NCI-H1105 treated with DMSO at 0.1 percent for 48 hours (cell line): ENCODE measurements at regions not wholly inside any gene's neighbourhood (a gene's known extent, or its start where the extent isn't known, plus 50 kb on each side); places are given as distances from the start of the nearest gene placed in this dataset.

Source experiments
- DNase-seq: peaks from one replicate; lab custom pipeline; 2025; lab: John Stamatoyannopoulos, UW

DNA sequence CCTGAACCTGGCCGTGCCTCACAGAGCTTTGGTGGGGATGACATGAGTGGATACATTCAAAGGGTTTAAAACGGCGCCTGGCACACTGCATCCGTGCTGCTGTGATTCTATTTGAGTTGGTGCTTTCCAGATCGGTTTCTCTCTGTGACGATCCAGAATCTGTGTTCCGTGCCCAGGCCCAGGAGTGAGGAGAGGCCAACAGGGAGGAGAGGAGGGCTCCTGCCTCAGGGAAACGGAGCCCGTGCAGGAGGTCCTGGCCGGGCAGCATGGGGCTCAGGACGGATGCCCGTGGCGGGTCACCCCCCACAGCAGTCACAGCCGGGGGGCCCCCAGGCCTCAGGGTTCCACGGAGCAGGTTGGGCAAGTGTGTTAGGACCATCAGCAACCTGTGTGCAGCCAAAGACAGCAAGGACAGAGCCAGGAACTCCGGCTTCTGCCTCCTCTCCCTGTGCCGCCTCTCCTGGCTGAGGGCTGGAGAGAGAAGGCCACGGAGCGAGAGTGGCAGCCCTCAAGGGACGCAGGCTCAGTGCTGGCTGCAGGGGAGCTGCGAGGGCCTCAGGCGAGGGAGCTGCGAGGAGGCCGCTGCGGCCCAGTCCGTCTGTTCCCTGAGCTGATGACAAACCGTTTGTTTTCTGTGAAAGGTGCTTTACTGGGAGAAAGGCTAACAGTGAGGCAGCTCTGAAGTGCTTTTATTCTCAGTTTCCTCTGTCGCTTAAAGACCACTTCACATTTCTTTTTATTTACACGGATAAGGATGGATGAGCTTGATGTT, 99.3 kb downstream of the METRNL start:
- DNase-seq = peak; percentile 77

DNA sequence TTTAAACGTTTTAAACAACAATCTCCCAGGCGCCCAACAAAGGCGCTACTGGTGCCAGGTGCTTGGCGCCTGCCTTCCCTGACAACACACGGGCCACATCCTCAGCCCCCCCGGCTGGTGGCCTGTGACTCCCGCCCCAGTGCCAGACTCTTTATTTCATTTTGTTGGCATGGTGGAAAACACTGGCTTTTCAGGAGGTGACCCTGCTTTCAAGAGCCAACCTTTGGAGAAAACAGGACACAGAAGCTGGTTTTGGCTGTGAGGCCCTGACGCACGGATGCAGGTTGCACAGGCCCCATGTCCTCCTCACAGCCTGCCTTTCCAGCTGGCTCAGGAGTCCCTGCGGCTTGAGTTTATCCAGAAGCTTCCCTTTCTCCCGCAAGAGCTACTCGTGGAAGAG, 100.0 kb downstream of the METRNL start:
- DNase-seq = no peak

DNA sequence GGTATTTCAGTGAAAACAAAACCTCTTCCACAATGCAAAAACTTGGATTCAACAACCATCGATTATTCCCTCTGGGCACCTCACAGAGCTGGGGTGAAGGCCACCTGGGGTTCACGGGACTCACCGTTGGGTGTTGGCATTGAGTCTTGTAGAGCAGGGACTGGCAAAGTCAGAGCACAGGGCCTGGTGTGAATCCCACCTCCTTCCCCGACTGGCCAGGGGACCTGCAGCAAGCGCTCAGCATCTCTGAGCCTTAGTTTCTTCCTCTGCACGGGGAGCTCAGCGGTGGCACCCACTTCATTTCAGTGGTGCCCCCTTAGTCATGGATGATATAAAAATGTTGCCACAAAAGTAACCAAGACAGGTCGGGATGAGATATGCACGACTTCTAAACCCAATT, 100.4 kb downstream of the METRNL start:
- DNase-seq = no peak

DNA sequence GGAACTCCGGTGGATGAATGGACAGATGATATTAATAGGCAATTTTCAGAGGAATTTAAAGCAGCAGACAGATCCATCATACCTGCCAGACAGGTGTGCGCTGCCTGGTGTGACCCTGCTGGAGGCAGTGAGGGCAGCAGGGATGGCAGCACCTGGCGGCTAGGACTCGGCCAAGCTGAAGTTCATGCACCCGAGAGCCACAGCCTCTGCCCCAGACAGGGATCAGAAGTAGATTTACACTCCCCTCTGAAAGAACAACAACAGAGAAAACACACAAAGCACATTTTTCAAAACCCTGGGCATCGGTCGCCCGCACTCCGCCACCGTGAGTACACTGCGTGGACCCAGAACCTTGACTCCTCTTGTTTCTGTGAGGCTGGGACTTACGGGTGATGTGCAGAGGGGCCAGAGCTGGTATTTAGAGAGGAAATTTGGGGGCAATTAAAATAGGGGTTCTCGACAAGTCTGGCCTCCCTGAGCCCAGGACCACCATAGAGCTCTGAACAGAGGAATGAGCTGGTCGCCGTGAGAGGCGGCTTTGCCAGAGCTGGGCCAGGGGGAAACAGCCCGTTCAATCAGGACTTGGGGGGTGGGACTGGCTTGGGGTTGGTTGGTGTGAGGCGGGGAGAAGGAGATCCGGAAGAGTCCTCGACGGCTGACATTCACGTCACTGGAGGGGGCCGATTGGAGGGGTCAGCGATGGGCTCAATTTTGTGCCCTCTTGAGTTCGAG, 101.0 kb downstream of the METRNL start:
- no peak for DNase-seq

DNA sequence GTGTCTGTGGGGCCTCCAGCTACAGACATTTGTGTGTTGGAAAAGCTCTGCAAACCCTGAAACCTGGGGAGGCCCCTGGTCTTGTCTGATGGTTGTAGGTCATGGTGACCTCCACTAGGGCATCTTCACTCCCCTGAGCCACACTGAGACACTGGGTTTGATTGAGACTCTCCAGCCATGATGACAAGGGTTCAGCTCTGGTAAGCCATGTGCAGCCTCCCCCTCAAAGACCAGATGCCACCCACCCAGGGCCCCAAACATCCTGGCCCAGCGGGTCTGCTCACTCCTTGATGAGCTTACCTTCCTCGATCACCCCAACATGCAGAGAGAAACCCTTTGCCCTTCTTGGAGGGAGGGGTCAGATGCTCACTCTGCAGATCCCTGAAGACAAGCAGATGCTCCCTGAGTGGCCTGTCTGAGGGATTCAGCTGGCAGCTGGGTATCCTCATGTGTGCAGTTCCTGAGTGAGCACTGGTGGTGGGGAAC, 101.6 kb downstream of the METRNL start:
- no peak for DNase-seq

DNA sequence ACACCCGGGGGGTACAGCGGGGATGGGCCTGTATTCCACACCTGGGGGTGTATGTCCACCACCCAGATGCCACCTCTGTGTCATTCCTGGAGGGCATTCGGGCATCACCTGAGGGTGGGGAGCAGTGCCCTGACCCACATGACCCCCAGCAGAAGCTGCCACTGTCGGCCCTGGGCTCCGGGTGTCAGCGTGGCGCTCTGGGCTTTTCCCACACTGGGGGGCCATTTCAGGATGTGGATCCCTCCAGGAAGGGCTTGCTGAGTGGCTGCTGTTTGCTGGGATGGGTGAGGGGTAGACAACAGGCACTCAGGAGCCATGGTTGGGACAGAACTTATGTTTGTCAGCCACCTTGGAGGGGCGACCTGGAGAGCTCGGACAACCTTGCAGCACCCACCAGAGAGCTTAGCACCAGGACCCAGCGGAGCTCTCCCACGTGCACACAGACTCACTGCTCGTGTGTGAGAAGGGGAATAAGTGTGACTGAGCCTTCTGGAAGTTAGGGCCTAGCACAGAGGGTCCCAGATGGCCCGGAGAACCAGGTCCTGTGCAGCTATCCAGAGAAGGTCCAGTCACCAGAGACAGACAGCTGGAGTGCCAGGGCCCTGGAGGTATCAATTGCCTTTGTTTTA, 102.7 kb downstream of the METRNL start:
- DNase-seq = no peak

DNA sequence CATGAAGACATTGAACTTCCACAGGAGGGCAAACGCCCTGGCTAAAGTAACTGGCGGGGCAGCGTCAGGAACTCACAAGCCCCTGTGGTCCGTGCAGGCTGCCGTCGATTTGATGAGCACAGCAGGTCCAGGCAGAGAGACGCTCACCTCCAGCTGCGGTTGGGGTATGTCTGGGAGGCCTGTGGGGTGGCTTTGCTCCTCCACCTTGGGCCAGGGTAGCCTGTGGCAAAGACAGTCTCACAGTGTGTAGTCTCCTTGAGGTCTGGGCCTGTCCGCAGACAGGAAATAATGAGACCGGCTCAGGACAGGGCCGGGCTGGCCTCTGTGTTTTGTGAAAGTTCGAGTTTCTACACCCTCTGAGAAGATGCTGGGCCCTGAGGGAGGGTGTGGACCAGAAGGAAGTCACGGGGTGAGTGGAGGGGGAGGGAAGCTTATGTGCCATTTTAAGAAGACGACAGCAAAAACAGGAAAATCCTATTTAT, 103.3 kb downstream of the METRNL start:
- DNase-seq = no peak

DNA sequence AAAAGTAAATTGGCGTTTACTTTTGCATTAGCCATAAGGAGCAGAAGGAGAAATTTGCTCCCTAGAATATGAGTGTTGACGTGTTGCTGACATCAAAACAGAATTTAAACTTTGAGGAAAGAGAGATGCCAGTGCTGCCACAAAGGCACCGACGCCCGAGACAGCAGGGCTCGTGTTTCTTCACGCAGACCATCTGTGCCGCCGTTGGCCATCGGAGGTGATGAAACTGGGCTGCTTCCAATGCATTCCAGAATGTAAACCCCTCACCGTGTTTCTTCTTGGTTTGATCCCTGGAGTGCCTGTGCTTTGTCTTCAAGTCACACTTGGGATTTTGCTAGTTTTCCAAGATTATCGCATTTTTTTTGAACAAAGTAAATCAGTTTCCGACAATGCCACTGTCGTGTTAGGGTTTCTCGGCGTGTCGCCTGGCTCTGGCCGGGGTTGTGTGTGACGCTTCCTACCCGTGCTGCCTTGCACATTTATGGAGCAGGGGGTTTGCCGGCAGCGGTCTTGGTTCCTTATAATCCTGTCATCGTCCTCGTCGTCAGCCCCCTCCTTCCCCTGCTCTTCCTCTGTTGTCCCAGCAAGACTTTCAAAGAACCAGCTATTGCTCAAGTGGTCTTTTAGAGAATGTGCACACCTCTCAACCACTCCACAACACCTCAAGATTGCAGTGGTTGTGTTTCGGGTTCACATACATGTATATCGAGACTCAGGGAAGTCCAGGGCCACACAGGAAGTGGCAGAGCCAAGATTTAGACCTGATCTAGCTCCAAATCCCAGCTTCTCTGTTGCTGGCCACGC, 103.9 kb downstream of the METRNL start:
- no peak for DNase-seq

DNA sequence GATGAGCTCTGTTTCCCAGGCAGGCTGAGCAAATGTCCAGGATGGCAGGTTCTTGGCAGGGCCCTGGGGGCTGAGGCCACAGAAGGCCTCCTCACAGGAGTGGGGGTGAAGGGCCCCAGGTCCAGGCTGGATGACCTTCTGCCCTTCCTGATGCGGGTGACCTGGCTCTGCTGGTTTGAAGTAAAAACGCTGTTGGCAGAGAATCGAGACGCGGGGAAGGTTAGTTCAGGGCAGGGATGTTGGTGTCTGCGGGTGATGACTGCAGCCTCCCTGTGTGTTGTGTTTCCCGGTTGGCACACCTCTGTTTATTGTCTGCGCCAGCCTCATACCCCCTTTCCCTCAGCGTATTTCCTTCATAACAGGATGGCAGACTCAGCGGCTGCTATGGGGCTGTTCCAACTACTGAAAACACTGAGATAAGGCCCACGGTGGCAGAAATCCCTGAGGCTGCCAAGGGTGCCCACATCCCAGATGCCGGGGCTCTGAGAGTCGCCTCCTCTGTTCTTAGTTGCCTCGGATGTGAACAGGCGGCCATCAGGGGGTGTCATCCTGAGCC, 104.6 kb downstream of the METRNL start:
- DNase-seq = no peak

DNA sequence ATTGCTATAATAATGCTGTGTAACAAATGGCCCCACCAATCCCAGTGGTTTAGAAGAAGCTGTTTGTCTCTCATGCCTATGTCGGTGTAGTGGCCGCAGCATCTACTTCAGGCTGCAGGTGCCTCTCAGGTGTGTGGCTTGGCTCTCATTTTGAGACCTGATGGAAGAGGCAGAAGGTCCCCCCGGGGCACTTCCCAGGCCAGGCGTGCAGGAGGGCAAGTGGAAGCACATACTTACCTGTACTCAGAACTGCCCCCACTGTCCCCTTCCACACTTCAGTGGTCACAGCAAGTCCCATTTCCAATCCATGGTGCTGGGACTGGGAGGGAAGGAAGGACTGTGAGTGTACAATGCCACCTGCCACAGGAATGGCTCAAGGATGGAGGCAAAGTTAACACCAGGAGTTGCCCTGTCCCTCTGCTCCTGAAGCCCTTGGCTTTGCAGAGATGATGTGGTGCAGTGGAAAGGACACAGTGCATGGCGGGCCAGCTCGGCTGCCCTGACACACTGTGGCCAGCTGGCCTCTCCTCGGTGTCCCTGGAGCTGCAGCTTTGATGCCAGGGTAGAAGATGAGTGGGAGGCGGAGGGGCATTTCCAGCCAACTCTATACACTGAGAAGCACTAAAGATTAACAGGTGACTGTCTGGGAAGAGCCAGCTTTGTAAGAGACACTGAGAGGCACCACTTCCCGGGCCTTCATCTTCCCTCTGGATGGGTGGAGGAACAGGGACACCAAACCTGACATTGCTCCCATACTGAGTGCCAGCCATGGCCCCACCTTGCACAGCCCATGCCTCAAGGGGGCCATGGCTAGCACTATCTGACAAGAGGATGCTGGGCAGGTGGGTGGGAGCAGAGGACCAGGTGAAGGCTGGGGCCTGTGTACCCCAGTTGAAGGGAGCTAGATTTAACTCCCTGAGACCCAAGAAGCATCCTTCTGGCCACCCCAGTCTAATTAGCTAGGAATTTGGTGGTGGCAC, 105.9 kb downstream of the METRNL start:
- DNase-seq = no peak

DNA sequence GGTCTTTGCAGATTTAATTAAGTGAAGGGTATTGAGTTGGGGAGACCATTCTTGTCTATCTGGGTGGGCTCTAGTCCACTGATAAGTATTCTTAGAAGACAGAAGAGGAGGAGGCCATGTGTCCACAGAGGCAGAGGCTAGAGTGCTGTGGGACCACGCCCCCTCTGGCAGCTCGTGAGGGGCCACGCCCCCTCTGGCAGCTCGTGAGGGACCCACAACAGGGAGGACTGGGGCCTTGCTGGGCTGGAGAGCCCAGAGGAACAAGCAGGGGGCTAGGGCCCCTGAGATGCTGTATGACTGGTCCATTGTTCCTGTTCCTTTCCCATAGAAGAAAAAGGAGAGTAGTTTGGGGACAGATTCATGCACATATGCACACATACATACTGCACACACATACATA, 106.8 kb downstream of the METRNL start:
- no peak for DNase-seq

DNA sequence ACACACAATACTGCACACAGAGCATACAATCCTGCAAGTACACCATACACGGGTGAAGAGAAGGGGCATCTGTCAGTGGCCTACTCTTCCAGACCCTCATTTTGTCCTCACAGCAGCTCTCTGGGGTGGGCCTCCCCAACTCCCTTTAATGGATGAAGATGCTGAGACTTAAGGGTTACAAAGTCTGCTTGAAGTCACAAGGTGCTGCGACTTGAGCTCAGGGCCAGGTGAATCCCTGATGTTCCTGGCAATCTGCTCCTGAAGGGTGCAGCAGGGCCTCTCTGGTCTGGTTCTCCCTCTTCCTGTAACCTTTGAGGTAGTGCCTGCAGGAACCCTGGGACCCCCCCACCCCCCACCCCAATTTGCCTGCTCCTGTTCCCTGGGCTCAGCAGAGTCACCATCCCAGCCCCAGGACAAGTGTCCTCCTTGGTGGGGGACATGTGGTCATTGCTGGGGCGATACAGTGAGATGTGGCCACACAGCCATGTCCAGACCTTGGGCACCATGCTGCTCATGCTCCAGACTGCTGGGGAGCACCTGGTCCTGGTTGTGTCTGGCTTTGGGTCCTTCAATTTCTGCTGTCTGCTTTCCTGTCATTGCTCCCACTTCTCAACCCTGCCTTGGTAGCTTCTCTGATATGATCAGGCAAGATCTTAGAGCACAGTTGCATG, 107.5 kb downstream of the METRNL start:
- DNase-seq = no peak

DNA sequence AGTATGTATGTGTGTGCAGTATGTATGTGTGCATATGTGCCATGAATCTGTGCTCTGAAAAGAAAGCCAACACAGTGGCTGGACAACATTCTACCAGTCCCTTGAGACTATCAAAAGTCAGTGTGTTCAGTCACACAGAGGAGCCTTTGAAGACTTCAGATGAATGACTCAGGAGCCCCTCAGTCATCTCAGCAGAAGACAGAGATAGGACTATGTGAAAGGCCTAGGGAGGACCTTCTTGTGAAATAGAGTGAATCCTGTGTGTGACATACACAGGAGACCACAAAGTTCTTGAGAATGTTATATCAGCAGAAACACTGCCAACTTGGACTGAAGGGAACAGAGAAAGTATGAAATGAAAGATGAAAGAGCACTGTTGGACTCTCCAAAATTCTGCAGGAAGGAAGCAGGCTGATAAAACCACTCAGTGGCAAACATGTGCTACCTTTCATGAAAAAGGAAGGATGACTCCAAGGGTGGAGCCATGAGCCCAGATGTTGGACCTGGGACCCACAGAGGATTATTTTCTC, 108.4 kb downstream of the METRNL start:
- no peak for DNase-seq

DNA sequence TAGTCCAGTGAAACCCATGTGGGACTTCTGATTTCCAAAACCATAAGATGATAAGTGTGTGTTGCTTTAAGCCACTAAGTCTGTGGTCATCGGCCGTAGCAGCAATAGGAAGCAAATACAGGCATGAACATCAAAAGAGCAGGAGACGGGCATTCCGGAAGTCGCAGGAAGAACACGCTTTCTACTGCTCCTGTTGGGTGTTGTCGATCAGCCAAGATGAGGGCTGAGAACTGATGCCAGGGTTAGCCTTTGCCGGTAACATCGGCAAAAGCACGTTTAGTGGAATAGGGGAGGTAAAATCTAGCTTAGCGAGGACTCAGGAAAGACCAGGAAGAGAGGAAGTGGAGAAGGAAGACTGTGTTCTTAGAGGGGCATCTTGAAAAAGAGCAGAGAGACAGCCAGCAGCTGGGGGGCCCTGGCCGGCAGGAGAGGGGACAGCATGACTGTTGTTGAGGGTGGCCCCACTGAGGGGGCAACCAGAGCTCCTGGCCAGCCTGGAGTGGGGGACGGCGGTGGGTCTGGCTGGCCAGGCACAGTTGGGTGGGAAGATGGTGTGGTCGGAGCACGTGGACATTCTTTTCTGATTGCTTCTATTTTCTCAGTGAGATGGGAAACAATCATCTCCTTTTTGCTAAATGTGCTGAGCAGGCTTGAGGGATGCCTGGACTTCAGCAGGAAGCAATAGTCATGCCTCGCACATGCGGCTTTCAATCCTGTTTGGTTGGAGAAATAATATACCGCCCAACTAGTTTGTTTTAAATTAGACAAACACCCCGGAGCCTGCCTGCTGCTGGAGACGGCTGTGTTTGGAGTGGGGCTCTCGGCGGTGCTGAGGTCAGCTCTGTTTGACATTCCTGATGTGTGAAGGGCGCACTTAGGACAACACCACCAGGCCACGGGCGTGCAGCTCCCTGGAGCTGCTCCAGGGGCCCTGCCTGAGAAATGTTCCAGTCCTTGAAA, 109.9 kb downstream of the METRNL start:
- DNase-seq = no peak

DNA sequence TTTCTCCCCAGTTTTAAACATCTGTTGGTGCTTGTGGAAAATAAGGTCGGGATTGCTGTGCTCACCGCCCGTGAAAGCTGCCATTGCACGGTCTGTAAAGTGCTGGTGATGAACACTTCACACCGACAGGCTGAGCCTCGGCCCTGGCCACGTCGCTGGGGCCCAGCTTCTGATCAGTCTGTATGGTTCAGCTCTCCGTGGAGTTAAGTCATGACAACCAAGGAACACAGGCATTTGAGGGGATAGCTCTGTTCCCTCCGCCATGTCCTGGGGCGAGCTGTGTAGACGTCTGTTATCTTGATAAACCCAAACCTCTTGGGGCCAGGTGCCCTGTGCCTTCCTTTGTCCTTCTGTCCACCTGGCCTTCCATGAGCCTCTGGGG, 110.6 kb downstream of the METRNL start:
- DNase-seq = no peak

DNA sequence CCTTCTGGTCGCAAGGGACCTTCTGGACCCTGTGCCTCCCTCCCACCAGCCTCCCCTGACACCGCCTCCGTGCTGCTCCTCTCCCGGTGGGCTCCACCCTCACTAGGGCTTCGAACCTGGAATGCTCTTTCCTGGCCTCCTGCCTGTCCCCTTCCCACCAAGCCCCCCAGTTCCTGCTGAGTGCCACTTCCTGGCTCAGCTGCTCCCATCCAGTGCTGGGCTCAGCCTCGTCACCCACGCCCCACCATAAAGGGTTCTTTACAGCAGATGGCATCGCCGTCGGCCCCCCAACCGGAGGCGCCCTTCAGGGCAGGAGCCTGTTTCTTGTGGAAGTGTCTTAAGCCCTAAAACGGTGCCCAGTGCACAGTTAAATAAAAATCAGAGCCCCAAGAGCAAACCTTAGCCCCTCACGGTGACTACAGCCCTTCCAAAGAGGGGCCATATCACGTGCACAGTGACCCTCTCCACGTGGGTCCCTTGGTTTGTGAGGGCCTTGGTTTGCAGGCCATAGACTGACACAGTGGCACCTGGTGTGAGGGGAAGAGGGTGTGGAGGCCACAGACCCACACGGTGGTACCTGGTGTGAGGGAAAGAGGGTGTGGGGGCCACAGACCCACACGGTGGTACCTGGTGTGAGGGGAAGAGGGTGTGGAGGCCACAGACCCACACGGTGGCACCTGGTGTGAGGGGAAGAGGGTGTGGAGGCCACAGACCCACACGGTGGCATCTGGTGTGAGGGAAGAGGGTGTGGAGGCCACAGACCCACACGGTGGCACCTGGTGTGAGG, 111.4 kb downstream of the METRNL start:
- DNase-seq = no peak

DNA sequence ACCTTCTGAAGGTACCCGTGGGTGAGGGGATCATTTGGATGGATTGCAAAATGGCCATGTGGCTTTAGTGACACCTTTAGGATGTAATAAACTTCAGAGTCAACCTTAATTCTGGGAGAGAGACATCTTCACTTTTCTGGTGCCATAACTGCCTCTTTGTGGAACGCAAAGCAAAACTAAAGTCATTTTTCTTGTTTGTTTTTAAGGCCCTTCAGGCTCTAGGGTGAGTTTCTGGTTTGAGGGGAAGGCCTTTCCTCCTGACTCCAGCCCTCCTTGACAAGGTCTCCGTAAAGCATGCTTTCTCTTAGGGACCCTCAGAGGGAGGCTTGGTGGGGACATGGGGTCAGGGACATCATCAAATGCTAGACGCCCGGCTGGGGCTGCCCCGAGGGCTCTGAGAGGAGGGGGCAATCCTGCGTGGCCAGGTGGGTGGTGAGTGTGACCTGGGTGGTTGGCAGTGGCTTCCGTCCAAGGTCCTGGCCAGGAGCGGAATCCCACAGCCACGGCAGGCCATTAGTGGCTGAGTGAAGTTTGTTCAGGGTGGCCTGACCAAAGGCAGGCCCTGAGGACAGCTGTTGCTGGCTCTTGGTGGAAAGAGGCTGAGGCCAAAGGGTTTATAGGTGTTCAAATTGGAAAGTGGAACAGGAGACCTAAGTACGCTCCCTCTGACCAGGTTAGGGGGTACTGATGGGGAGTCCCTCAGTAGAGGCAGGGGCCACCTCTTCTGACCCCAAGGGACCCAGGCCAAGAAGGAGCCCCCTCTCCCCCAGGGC, 112.2 kb downstream of the METRNL start:
- no peak for DNase-seq
